NCI-H2081 (cell line): ENCODE measurements at regions not wholly inside any gene's neighbourhood (a gene's known extent, or its start where the extent isn't known, plus 50 kb on each side); places are given as distances from the start of the nearest gene placed in this dataset.
"Not testable (repeated sequence)": the region's sequence is repeated elsewhere in the genome, so short reads cannot be mapped to it uniquely, and the experiment has no call there.

Source experiments
- DNase-seq, 2 experiments: peaks; one replicate each; lab custom pipeline; 2025; lab: John Stamatoyannopoulos, UW

GRCh38 chr5:60077292-60077691 is 183.8 kb upstream of the PDE4D start:
- DNase-seq: no peak

- DNase-seq: no peak
These were observed 183.2 kb upstream of the PDE4D start for GRCh38 chr5:60076746-60077145.

GRCh38 chr5:60066502-60066901 is 173.0 kb upstream of the PDE4D start:
- DNase-seq: no peak

GRCh38 chr5:60060389-60060788 is 166.9 kb upstream of the PDE4D start:
- DNase-seq: no peak

GRCh38 chr5:60056191-60056590 is 162.7 kb upstream of the PDE4D start:
- no peak for DNase-seq

GRCh38 chr5:60055168-60055567 is 161.6 kb upstream of the PDE4D start:
- DNase-seq: no peak

GRCh38 chr5:60041996-60042664 is 148.6 kb upstream of the PDE4D start:
- DNase-seq: peak in 1 of 2 experiments; percentile 18

GRCh38 chr5:60041508-60041907 is 148.0 kb upstream of the PDE4D start:
- not testable (repeated sequence) for DNase-seq

GRCh38 chr5:60036192-60036938 is 142.8 kb upstream of the PDE4D start:
- DNase-seq: peak; percentile 70 to 90

- DNase-seq: no peak
These were observed 132.6 kb upstream of the PDE4D start for GRCh38 chr5:60026161-60026560.

- no peak for DNase-seq
These were observed 130.6 kb upstream of the PDE4D start for GRCh38 chr5:60024104-60024503.

- no peak for DNase-seq
These were observed 129.7 kb upstream of the PDE4D start for GRCh38 chr5:60023255-60023654.

GRCh38 chr5:60020457-60020856 is 126.9 kb upstream of the PDE4D start:
- DNase-seq: no peak

- DNase-seq: not testable (repeated sequence)
These were observed 125.4 kb upstream of the PDE4D start for GRCh38 chr5:60018960-60019359.

GRCh38 chr5:60018091-60018490 is 124.6 kb upstream of the PDE4D start:
- no peak for DNase-seq

GRCh38 chr5:60014331-60014730 is 120.8 kb upstream of the PDE4D start:
- no peak for DNase-seq

GRCh38 chr5:60010853-60011252 is 117.3 kb upstream of the PDE4D start:
- DNase-seq: no peak

GRCh38 chr5:60010328-60010727 is 116.8 kb upstream of the PDE4D start:
- peak in 1 of 2 experiments; percentile 2 for DNase-seq

GRCh38 chr5:60007729-60008128 is 114.2 kb upstream of the PDE4D start:
- no peak for DNase-seq

GRCh38 chr5:59999056-59999455 is 105.5 kb upstream of the PDE4D start:
- DNase-seq: no peak

- DNase-seq: no peak
These were observed 98.7 kb upstream of the PDE4D start for GRCh38 chr5:59992206-59992605.

- no peak for DNase-seq
These were observed 94.9 kb upstream of the PDE4D start for GRCh38 chr5:59988396-59988795.

GRCh38 chr5:59976342-59976741 is 82.8 kb upstream of the PDE4D start:
- no peak for DNase-seq

GRCh38 chr5:59972043-59972442 is 78.5 kb upstream of the PDE4D start:
- DNase-seq: no peak
